SK-N-MC (cell line): ENCODE measurements at regions not wholly inside any gene's neighbourhood (a gene's known extent, or its start where the extent isn't known, plus 50 kb on each side); places are given as distances from the start of the nearest gene placed in this dataset.

Experiments
- EZH2 ChIP-seq: fragments of 200-600 bp; sonication (generic); IDR thresholded peaks from one replicate; pipeline ENCODE4 v1.6.1; 2017; ENCODE audit warnings: antibody characterized with exemption
- POLR2AphosphoS5 ChIP-seq: IDR thresholded peaks from 2 replicates; pipeline ENCODE4 v1.6.1; 2012; ENCODE audit warnings: mild to moderate bottlenecking, low read depth, low read length, borderline replicate concordance

DNA sequence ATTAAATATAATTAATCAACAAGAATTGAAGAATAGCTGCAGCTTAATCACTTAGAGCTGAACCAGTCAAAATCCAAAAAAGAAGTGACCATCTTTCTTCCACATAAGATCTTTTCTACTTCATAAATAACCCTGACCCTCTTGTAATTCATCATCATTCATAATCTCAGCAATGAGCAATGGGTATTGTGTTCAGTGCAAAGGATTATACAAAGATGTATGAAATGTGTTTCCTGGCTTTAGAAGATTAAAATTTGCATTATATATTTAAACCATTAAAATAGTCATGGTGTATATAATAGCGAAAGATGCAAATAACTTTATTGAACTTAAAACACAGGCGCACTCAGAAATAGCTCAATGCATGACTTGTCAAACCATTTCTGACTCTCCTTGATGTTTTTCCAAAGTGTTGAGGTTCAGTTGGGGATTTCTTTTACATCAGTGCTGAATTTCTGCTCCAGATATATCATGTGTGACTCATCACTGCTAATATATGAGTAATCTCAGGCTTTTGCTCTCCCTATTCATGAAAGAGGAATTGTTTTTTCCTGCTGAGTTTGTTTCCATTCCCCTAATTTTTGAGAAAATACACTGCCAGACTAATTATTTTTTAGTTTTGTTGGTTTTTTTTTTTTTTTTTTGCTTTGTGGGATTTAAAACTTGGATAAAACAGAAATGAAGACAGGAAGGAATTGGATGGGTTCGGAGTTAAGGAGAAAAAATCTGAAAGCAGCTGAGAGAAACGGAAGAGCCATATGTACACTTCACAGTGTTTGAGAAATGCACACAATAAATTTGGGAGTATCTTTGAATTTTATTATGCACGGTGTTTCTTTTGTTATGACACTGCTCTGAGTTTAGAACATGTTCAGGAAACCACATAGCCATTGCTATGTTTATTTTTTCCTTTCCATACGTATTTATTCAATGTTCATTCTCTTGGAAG is 290.1 kb upstream of the PCDH7 start:
- TF ChIP-seq EZH2 = no peak
- TF ChIP-seq POLR2AphosphoS5 = no peak
